NCI-H1048 (cell line): ENCODE measurements at regions not wholly inside any gene's neighbourhood (a gene's known extent, or its start where the extent isn't known, plus 50 kb on each side); places are given as distances from the start of the nearest gene placed in this dataset.
"Not testable (repeated sequence)": the region's sequence is repeated elsewhere in the genome, so short reads cannot be mapped to it uniquely, and the experiment has no call there.

Experiments
- DNase-seq: peaks from one replicate; lab custom pipeline; 2025; lab: John Stamatoyannopoulos, UW

DNA sequence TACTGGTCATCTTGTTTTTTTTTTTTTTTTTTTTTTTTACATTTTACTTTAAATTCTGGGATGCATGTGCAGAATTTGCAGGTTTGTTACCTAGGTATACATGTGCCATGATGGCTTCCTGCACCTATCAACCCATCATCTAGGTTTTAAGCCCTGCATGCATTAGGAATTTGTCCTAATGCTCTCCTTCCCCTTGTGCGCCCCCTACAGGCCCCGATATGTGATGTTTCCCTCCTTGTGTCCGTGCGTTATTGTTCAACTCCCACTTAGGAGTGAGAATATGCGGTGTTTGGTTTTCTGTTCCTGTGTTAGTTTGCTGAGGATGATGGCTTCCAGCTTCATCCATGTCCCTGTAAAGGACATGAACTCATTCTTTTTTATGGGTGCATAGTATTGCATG, 249.6 kb upstream of the SLC16A7 start:
- DNase-seq = not testable (repeated sequence)

DNA sequence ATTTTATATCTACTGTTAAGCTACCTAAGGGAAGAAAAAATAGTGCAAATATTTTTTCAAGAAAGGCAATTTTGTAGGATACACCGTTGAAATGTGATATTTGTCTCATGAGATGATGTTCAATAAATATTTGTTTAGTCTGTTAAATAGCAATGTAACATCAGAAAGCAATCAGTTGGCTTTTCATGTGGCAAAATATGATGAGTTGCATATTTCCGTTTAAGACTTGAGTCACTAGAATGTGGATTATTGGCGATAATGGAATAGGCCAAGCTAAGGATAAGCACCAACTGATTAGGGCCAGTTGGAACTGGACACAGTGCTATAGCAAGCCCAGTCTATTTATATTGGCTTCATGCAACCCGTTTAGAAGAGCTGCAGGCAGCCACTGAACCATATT, 250.4 kb upstream of the SLC16A7 start:
- no peak for DNase-seq

DNA sequence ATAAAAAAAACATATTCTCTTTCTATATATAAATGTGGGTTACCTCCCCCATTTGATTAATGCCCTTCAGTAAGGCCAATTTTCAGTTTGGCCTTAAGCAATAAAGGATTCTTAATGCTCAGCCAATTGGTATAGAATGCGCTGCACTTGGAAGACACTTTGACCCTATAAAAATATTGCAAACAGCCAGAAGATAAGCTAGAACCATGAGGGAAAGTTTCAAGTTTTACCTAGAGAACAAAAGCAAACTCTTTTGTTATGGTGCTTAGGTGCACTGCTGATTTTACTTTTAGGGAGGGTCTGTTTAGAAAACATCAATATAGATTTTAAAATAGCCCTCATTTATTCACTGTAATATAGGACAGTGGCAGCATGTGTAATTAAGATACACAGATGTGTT, 251.6 kb upstream of the SLC16A7 start:
- no peak for DNase-seq

DNA sequence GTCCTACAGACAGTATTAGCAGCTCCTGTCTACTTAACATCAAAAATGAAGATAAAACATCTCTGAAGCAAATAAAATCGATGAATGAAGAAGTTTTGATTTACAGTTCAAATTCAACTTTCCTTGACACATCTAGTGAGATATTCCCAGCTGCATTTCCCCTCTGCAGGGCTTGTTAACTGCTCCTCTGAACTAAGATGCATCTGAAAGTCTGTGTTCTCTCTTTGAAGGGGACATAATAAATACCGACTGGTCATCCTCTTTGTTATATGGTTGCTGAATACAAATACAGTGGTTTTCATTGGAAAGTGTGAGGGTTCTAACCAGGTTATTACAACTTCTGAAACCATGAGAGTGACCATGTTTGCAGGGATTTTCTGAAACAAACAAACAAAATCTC, 266.4 kb upstream of the SLC16A7 start:
- no peak for DNase-seq

- DNase-seq = not testable (repeated sequence)
Measured at GRCh38 chr12:59328395-59329075, 267.3 kb upstream of the SLC16A7 start.

GRCh38 chr12:59326457-59326856, 269.4 kb upstream of the SLC16A7 start:
- DNase-seq = not testable (repeated sequence)

DNA sequence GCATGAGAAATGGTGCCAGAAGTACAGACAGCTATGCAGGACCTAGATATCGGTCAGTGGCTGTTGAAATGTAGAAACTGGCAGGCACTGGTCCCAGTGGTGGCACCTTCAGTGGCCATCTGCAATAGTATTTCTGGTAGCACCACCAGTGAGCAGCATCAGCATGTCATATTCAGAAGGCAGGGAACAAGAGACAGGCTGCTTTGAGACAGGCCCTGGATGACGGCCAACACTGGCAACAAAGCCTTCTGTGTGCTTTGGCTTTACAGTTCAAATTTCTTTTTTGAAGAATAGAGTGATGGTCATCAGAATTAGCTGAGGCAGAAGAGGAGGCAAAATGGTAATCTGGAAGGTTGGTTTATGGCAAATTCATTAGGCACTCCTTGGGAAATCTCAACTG, 273.4 kb upstream of the SLC16A7 start:
- no peak for DNase-seq

- no peak for DNase-seq
Measured at GRCh38 chr12:59321278-59321677, 274.6 kb upstream of the SLC16A7 start.

GRCh38 chr12:59320112-59320511, 275.7 kb upstream of the SLC16A7 start:
- DNase-seq = no peak

DNA sequence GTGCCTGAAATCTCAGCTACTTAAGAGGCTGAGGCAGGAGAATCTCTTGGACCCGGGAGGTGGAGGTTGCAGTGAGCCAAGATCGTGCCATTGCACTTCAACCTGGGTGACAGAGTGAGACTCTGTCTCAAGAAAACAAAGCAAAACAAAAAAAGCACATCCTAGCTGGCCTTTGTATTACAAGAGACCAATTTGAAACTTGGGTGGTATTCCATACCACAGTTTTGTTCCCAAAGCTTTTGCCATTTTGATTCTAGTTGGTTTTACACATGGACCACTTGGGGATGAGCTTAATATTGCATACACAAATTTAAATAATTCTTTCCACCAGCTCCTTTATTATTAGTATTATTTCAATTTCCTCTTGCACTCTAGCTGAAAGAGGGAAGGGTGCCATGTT, 276.9 kb upstream of the SLC16A7 start:
- DNase-seq = no peak

GRCh38 chr12:59317598-59317997, 278.2 kb upstream of the SLC16A7 start:
- no peak for DNase-seq

- no peak for DNase-seq
Measured at GRCh38 chr12:59316938-59317337, 278.9 kb upstream of the SLC16A7 start.

DNA sequence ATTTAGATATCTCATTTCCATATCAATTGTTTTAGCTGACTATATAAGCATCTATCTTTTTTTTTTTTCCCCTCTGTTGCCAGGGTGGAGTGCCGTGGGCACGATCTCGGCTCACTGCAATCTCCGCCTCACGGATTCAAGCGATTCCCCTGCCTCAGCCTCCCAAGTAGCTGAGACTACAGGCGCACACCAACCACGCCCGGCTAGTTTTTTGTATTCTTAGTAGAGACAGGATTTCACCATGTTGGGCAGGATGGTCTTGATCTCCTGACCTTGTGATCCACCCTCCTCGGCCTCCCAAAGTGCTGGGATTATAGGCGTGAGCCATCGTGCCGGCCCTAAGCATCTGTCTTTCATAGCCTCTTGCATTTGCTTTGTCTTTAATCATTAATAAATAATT, 279.5 kb upstream of the SLC16A7 start:
- not testable (repeated sequence) for DNase-seq

DNA sequence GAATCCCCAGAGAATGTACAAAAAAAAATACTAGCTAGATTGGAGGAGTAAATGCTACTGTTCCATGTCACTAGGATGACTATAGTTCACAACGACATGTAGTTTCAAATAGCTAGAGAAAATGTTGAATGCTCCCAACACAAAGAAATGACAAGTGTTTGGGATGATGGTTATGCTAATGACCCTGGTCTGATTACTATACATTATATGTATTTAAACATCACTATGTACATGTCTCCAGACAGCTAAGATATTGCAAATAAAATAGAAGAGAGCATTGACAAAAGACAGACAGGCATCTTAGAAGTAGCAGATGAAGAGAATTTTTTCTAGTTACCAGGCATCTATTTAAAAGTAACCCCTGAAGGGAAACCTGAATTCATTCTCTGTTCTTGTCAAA, 281.6 kb upstream of the SLC16A7 start:
- no peak for DNase-seq

DNA sequence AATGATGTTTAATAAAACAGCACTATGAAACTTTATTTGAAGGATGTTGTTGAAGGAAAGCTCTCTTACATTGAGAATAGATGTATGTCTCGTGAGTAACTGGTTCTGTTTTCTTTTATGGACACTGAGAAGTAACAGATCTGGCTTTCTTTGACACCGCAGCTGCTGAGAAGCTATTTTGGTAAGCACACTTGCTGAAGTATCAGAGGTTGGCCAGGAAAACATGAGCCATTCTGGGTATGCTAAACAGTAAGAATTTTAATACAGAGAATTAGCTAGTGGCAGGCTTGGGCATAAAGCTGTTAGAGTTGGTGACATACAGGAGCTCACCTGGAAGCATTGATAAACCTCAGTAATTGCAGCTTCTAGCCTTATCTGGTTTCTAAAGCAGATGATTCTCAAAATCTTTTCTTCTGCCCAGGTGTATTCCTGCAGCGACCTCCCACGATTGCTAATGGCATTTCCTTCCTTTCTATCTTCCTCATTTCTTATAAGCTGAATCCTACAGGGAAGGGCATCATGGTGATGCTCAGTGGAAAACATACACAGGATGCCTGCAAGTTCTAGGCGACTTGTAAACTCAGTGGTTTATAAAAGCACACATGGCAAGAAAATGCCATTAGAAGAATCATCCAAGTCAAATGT, 291.6 kb upstream of the SLC16A7 start:
- no peak for DNase-seq

- DNase-seq = no peak
Measured at GRCh38 chr12:59298296-59298695, 297.5 kb upstream of the SLC16A7 start.

DNA sequence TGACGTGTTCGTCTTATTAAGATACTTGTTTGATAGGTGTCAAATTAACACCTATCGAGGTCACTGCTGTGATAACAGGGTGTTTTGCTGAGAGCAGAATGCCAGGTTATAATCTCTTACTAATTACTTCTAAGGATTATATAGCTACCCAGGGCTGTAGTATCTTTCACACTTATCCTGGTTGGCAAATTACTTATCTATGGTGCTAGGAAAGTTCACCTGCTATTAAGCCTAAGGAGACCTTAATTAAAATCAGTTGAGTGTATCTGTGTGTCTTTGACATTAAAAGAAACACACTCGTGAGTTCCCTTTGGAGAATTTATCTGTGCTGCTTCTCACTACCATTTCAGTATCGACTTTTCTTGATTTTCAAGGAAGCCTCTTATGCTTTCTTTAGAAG, 301.6 kb upstream of the SLC16A7 start:
- no peak for DNase-seq

- DNase-seq = no peak
Measured at GRCh38 chr12:59282999-59283398, 312.8 kb upstream of the SLC16A7 start.

- not testable (repeated sequence) for DNase-seq
Measured at GRCh38 chr12:59273561-59273960, 322.3 kb upstream of the SLC16A7 start.

- DNase-seq = no peak
Measured at GRCh38 chr12:59268295-59268809, 327.5 kb upstream of the SLC16A7 start.

DNA sequence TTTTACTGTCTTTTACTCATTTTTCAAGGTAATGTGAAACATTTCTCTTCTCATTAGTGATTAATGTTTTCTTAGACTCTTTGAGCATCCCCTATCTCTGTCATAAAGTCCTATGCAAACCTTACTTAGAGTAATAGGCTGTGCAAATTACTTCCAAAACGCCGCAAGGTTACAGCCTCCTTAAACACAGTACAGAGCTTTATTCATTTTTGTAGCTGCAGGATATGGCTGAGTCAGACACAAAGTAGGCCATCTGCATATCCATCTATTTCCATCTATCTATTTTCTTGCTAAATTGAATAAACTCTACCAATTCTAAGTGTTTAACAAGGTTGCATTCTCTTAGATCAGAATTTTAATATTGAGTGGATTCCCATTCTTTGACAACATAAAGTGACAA, 335.6 kb upstream of the SLC16A7 start:
- no peak for DNase-seq

DNA sequence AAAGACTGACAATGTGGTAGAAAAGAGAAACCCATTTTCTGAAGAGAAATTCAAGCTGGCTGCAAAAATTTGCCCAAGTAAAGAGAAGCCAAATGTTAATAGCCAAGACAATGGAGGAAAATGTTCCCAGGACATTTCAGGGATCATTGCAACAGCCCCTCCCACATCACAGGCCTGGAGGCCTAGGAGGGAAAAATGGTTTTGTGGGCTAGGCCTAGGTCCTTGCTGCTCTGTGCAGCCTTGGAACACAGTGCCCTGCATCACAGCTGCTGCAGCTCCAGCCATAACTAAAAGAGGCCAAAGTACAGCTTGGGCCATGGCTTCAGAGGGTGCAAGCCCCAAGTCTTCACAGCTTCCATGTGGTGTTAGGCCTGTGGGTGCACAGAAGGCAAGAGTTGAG, 332.4 kb upstream of the LRIG3 start:
- DNase-seq = no peak

DNA sequence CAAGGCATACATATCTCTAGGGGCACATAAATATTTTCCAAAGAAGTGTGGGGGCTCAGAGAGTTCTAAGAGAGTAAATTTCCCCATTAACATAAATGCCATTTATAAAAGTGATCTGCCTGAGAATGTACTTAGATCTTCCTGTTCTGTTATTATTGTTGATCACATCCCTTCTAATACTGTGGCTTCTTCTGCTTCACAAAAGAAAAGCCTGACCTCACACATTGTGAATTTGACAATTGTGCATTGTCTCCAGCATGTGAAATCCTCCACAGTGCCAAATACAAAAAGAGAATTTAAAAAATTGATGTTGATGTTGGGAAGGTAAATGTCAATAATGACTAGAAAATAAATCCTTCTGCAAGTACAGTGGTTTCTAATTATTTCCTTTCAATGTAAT, 330.5 kb upstream of the LRIG3 start:
- DNase-seq = no peak

GRCh38 chr12:59240048-59240447, 319.7 kb upstream of the LRIG3 start:
- DNase-seq = no peak
